Fibroblast of skin of right biceps (primary cell): ENCODE measurements at regions not wholly inside any gene's neighbourhood (a gene's known extent, or its start where the extent isn't known, plus 50 kb on each side); places are given as distances from the start of the nearest gene placed in this dataset.
"Not testable (repeated sequence)": the region's sequence is repeated elsewhere in the genome, so short reads cannot be mapped to it uniquely, and the experiment has no call there.

ENCODE experiments used
- DNase-seq: peaks from one replicate; pipeline ENCODE4 v3.0.0-alpha.2; 2013

DNA sequence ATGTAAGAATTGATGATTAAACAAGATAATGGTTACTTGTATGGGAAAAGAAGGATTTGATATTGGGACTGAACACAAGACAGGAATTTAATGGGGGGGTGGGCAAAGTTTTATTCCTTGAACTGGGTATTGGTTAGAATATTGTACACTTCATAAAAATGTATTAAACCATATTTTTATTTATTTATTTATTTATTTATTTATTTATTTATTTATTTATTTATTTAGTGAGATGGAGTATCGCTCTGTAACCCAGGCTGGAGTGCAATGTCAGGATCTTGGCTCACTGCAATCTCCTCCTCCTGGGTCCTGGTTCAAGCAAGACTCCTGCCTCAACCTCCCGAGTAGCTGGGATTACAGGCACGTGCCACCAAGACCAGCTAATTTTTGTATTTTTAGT, 287.1 kb upstream of the SLITRK5 start:
- DNase-seq = no peak

DNA sequence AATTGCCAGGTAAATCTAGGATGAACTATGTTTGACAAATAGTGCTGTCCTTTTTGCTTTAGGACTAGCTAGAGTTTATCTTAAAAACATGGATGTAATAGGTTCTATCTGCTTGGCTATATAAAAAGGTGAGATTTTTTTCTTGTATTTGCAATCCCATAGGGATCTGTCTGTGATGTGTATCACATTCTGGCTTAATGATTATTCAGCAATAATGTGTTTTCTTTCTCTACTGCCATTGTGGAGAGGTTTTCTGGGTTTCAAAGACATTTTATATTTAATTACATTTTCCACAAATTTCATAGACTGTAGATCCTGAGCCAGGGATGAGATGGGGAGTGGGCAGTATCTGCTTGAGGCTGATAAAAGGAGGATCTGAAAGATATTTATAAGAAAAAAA, 277.8 kb upstream of the SLITRK5 start:
- DNase-seq = no peak

DNA sequence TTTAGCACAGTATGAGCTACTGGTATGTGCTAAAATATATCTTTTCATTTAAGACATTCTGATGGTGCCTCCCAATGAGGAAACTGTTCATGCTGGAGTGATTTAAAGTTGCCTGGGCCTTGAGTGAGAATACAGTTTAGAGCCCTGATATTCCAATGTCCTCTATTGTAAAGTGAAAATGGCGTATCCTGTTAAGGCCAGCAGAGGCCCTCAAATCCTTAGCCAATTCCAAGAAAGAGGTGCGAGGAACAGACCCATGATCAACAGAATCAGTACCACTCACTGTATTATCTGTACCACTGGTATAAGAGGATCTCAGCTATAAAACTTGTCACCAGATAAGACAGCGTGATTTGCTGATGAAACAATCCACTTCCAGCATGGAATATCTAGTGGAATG, 273.1 kb upstream of the SLITRK5 start:
- DNase-seq = no peak

DNA sequence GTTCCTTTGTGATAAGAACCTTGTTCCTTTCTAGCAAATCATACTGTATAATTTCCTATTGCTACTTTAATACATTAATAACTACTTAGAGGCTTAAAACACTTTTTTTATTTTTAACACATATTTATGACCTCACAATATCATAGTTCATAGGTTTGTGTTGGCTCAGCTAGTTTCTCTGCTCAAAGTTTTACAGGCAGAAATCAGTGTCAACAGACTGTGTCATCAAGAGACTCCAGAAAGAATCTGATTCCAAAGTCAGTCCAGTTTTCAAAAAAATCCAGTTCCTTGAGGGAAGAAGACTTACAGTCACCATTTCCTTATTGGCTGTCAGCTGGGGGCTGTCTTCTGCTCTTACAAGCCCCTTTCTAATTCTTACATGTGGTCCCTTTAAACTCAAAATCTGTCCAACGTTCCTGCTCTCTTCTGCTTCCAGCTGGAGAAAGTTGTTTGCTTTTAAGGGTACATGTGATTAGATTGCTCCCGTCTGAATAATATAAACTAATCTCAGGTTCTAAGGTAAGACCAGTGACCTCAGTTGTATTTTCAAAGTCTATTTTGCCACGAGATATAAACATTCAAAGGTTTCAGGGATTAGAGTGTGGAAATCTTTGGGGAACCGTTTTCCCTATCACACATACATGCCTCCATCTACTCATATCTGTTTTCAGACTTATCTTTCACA, 267.3 kb upstream of the SLITRK5 start:
- DNase-seq = no peak

DNA sequence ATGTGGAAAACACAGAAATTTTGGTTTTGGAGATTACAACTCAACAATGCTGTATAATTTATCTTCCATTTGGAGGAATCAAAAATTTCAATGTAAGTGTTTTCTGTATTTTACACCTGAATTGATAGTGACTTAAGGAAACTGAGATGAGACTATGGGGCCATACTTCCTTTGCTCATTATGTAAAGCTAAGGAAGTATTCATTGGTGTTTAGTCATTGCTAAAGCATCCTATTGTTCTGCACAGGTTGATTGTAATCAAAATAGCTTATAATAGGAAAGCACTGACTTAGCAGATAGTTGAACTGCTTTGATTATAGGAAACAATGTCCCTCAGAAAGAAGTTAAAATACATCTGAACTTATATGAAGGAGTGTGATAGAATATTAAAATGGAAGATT, 244.4 kb upstream of the SLITRK5 start:
- DNase-seq = no peak

DNA sequence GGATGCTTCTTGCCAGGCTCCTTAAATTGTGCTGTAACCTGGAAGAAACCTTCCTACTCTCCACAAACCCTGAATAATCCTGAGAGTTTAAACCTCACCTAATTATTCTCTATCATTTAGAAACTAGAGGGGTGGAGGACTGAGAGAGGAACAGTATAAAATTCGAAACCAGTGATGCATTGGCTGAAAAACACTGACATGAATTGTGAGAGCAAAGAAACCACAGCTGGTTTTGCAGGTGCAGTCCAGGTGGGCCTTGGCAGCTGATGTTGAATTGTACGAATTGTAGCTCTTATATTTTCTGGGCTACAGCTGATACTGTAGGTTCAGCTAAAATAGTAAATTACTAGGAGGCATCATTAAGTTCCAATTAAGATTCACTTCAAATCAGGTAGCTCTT, 227.0 kb upstream of the SLITRK5 start:
- no peak for DNase-seq

DNA sequence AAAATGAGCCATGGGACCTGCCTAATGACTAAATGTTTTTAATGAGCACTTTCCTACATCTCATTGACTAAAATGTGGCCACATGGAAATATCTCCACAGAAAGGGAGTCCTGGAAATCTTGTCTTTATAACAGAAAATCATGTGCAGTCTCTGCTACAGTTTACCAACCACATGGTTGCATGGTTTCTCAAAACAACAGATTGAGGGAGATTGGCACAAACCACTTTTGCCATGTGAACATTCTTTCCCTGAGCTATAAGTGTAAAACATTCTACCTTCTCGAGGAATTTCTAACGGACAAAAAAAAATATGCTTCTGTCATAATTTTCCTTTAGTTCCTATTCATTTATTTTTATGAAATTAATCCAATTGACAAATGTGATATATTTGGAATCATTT, 218.9 kb upstream of the SLITRK5 start:
- DNase-seq = no peak

DNA sequence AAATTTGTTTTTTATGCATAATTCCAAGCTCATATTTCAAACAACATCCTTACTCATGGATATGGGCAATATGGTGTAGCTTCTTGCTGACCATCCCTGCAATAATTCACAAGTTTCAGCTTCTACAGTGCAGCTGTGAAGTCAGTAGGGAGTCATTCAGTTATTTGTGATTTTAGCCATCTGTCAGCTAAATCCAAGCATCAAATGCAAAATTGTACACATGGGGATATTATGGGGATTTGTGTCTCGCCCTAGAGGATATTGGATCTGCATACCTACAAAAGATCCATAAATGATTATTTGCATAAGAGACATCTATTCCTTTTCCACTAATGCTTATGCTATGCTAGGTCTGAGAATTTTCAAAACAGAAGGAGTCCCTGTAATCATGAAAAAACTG, 217.9 kb upstream of the SLITRK5 start:
- DNase-seq = no peak

DNA sequence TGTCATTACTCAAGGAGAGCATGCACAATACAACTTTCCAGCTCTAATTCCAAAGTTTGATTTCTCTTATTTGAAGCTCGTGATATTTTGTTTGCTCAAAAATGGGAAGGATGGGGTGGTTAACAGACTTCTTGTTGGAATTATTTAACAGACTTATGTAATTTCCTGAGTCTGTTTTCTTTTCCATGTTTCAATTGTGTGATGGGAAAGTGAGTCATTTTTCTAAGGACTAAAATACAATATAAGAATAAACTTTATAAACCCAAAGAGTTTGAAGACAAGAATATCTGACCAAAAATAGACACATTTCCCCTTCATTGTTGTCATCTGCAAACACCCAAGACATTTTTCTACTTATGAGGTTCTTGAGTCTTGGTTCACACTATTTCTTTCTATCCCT, 211.8 kb upstream of the SLITRK5 start:
- DNase-seq = no peak

DNA sequence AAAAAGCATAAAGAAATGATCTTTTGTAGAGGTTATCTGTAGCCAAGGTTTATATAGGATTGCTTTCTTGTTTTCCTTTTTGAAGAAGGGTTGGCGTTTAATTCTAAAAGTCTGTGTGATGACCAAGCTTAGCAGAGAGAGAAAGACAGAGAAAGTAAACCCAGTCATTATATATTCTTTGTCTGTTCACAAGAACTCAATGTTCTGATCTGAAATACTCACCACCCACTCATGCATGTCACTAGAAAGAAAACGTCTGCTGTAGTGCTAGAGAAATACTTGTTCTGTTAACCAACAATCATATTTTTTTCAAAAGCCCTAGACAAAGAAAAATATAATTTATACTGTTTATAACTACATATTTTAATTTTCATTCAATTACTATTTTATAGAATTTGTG, 173.7 kb upstream of the SLITRK5 start:
- DNase-seq = no peak

DNA sequence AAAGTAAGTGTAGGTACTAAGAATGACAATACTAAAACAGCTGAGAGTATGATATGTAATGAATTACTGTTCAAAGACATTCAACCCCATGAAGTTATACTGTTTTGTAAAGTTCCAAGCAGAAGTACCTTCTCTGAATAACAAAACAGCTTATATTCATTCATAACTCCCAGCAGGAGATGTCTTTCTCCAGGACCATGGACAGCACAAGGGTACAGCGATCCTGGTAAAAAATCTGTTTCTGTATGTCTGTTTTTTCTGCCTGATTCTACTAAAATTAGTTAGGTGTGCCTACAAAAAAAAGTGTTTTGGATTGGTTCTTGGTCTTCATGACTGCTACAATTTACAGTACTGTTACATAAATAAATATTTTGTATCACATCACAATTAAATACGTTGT, 172.5 kb upstream of the SLITRK5 start:
- no peak for DNase-seq

DNA sequence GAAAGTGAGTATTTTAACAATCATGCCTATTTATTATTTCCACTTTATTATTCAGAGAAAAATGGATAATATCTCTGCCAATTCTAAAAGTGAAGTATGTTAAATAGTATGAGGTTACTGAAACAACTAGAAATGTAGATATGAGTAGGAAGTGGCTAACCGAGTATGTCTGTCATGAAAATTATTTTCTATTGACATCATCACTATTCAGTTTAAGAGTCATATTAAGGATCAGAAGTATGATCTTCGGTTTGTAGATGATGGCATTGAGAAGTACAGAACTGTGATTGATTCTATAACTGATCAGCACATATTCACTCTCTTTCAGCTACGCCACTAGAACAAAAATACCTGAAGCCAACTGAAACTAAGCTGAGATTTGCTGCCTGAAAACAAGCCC, 146.4 kb upstream of the SLITRK5 start:
- DNase-seq = no peak

DNA sequence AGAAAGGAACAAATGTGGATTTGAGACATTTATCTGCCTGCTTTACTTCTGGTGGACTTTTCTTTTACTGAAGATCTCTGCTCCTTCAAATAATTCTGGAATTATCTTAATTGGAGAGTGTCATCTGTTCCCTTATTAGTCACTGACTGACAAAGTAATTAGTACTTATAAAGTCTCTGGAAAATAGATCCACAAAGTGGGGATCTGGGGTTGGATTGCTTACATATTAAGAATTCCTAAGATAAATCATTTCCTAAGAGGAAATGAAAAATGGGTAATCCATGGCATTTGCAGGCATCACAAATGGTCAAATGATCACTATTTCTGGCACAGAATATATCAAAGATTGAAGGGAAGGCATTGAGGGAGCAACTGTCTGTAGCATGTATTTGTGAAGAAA, 137.4 kb upstream of the SLITRK5 start:
- no peak for DNase-seq

DNA sequence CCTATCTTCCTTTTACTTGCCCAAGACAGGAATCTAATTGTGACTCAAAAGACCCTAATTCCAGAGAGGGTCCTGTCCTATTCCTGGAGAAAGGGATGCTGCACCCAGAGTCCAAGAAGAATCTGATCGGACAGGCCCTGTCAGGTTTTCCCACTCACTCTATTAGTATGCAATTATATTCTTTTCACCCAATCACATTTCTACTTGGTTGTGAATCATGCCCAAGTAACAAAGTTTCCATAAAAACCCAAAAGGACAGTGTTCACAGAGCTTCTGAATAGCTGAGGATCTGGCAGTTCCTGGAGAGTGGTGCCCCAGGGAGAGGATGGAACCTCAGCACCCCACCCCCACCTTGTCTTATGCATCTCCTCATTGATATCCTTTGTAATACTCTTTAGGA, 135.3 kb upstream of the SLITRK5 start:
- DNase-seq = no peak

DNA sequence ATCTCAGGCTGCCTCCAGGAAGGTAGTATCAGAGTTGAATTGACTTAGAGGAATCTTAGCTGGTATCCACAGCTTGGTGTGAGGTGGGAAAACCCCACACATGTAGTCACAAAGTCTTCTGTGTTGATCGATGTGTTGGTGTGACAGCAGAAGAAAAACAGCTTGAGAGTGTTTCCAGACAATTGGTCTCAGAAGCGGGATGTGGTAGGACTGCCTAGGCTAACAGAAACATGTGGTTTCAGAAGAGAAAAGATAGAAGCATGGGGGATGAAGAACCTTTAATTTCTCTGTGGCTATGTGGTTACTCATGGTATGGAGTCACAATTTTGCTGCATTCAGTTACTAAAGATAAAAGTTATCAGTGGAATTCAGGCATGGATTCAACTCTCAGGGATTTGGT, 134.7 kb upstream of the SLITRK5 start:
- no peak for DNase-seq

DNA sequence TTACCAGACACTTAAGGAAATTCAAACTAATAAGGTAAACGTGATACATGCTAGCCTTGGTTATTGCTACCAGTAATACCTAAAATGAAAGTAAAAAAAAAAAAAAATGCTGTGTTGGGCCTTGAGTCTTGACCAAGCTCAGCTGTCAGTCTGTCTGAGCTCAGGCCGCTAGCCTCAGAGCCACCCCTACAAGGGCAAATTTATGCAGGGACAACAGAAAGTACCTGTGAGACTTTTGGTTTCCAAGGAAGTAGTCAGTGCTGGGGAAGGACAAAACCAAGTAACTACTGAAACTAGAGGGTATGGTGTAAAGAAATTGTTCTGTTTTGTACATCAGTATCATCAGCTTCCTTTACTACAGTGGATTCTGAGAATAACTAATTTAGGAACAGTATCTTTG, 134.3 kb upstream of the SLITRK5 start:
- DNase-seq = no peak

DNA sequence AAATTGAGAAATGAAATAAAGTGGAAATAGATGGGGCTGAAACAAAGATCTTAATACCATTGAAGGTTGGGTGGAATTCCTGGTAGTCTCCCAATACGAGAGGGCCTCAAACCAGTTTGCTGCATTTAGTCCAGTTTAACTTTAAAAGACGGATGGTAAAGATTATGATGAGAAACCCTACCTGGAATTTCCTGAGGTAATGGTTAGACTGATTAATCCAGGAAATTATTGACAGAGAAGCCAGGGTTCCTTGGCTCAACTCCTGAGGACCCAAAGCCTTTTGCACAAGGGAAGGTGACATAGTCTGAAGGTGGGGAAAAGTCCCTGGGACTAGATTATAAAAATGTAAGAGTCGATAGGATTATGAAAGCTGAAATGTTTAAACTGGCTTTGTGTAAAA, 133.2 kb upstream of the SLITRK5 start:
- DNase-seq = no peak

DNA sequence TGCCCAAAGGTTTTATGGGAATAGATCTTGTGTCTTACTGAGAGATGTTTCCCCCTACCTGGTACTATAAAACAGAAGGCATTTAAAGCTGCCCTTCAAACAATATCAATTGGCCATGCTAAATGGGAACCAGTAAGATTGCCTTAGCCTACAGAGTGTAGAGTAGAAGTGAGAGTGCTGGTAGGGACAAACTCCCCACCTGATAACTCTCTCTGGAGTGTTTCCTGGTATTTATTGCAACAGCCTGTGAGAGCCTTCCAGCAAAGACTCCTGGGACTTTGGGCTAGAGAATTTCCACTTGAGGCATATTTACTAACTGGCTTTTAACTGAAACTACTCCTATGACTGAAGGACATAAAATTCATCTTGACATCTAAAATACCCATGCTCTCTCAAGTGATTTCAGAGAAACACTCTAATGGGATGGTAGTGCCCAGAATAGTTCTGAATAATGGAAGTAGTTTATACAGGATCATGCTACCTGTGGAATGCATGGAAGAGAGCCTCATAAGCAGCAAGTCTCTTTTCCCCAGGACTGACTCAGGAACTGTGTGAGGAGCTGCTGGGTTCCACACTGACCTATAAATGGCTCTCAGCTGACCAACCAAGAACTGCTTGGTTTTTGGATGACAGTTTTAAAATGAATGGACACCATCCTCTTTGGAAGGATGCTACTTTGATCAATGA, 132.7 kb upstream of the SLITRK5 start:
- no peak for DNase-seq

DNA sequence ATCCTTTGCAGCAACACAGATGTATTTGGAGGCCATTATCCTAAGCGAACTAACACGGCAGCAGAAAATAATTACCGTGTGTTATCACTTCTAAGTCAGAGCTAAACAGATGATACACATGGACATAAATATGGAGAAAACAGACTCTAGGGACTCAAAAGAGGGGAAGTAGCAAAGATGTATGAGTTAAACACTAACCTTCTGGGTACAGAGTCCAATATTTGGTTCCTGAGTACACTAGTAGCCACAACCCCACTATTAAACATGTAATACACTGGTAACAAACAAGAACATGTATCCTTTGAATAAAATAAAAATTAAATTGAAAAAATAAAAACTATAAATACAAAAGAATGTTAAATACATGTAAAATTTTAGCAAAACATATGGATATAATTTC, 118.0 kb upstream of the SLITRK5 start:
- no peak for DNase-seq

DNA sequence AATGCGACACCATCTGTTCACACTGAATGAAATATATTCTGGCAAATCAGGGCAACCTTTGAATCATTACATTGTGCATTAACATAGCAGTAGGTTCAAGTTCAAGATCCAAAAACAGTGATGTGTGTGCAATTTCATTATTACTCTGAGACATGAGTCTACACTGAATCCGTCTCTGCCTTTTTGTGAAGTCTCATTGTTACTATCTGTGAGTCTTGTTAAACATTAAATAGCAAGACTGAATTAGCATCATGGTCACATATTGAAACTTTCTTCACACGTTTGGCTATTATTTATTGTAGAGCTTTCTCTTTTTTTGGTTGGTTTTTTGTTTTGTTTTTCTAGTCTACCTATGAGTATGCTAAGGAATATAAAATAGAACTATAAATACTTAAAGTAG, 117.1 kb upstream of the SLITRK5 start:
- DNase-seq = no peak

DNA sequence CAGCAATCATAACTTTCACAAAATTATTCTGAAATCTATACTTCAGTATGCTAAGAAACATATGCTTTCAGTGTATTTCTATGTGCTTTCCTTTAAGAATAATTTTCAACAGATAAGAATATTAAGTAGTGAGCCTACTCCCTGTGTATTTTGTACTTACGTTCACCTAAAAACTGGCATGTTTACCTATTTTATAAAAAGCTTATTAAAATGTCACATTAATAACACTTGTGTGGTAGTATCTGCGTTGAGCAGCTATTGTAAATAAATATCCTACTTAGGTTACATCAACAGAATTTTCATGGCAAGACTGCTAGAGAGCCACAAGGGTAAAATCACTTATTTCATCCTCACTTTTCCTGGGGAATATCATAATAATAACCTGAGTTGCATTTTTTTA, 113.4 kb upstream of the SLITRK5 start:
- DNase-seq = no peak

DNA sequence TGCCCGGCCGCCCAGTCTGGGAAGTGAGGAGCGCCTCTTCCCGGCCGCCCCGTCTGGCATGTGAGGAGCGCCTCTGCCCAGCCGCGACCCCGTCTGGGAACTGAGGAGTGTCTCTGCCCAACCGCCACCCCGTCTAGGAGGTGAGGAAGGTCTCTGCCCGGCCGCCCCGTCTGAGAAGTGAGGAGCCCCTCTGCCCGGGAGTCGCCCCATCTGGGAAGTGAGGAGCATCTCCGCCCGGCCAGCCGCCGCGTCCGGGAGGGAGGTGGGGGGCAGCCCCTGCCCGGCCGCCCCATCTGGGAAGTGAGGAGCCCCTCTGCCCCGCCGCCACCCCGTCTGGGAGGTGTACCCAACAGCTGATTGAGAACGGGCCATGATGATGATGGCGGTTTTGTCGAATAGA, 109.6 kb upstream of the SLITRK5 start:
- not testable (repeated sequence) for DNase-seq

DNA sequence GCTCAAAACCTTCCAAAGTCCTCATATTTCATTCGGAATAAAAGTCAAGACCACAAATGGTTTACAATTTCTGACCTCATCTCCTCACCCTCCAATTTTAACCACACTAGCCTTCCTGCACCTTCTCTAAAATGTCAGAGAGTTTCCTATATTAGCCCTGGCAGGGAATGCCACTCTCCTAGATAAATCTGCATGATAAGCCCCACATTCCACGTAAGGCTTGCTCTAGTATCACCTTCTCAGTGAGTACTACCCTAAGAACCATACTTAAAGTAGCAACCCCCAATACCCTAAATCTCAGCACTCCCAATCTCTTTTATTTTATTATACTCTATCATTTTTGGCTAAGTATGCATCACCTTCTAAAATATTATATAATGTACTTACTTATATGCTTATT, 100.5 kb upstream of the SLITRK5 start:
- no peak for DNase-seq

DNA sequence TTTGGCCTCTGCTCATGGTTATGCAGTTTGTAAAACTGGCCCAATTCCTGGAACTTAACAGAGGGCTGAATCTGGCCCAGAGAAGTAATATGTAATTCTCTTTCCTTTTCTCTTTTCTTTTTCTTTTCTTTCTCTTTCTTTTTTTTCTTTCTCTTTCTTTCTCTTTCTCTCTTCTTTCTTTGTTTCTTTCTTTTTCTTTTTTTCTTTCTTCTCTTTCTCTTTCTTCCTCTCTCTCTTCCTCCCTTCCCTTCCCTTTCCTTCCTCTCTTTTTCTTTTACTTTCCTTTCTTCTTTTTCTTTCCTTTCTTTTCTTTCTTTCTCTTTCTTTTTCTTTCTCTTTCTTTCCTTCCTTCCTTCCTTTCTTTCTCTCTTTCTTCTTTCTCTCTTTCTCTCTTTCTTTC, 88.8 kb upstream of the SLITRK5 start:
- DNase-seq = no peak

DNA sequence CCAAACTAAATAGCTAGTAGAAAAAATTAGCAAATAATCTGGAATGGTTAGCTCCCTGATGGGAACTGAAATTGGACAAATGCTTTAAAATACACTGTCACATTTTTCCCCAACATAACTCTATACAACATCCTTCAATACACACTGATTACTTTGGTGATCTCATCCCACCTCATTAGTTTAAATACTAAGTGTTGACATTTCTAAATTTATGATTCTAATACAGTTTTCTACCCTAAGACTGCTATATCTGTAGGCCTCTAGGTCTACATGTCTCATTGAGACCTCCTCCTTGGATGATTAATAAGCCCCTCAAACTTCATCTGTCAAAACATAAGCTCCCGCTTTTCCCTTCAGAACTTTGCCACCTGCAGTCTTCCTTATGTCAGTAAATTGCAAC, 80.7 kb upstream of the SLITRK5 start:
- no peak for DNase-seq
